GM12878 (cell line): ENCODE measurements at regions not wholly inside any gene's neighbourhood (a gene's known extent, or its start where the extent isn't known, plus 50 kb on each side); places are given as distances from the start of the nearest gene placed in this dataset.

Experiments used
- ATAC-seq: fragments of 200-7000 bp; cut with Tn5 transposase; 3 replicates; pipeline ENCODE4 v1.9.1; 2020; ENCODE audit warnings: mild to moderate bottlenecking, moderate library complexity
- BruUV-seq: library from RNA; stranded (reverse); fragments of 400-500 nt; replicated peaks from 2 replicates; lab custom pipeline; 2021; lab: Mats Ljungman, UMichigan
- CTCF ChIA-PET: fragments of 300-600 bp; sonication (Branson Sonifier 250); formaldehyde crosslinking; extraction: SDS; loops from one replicate; lab custom pipeline; 2021; ENCODE audit warnings: inconsistent platforms; lab: Yijun Ruan, JAX
- POLR2A ChIA-PET: fragments of 350-600 bp; formaldehyde crosslinking; extraction: SDS; loops from one replicate; lab custom pipeline; 2021; ENCODE audit warnings: inconsistent platforms; lab: Charles Lee
- RAD21 ChIA-PET: fragments of 300-600 bp; sonication (Branson Sonifier 250); formaldehyde crosslinking; loops from one replicate; lab custom pipeline; 2023; ENCODE audit warnings: antibody characterized with exemption; ENCODE audit not compliant: unreplicated experiment; lab: Charles Lee
- SMC1A ChIA-PET: fragments of 300-600 bp; sonication (Branson Sonifier 250); formaldehyde crosslinking; loops from one replicate; lab custom pipeline; 2023; ENCODE audit not compliant: unreplicated experiment, uncharacterized antibody; lab: Charles Lee
- DNase-seq: peaks from one replicate; pipeline ENCODE4 v3.0.0-alpha.2; 2011; ENCODE audit warnings: low read depth, low spot score
- FAIRE-seq: peaks from 3 replicates; lab custom pipeline; 2011; peaks lifted over from hg19 to GRCh38; lab: Jason Lieb, UNC
- H2AFZ ChIP-seq: 2 replicates; pipeline ENCODE4 v1.6.0; 2011; ENCODE audit warnings: low read depth, low read length, control low read depth; ENCODE audit not compliant: control insufficient read depth
- H3K27ac ChIP-seq: 2 replicates; pipeline ENCODE4 v1.5.1; 2011; ENCODE audit warnings: control low read depth; ENCODE audit not compliant: control insufficient read depth, insufficient read depth
- H3K27me3 ChIP-seq, 2 experiments: replicated peaks in 1 of 2; 2 replicates each; pipeline versions ENCODE4 v1.6.0 to v1.6.1; 2011; ENCODE audit warnings: low read length in 1 of 2; ENCODE audit not compliant: control insufficient read depth in 2 of 2, insufficient read depth in 2 of 2
- H3K36me3 ChIP-seq, 2 experiments: 2 replicates each; pipeline ENCODE4 v1.5.1; 2011; ENCODE audit warnings: low read length in 1 of 2; ENCODE audit not compliant: control insufficient read depth in 2 of 2, insufficient read depth in 2 of 2
- H3K4me1 ChIP-seq: 2 replicates; pipeline ENCODE4 v1.6.1; 2011; ENCODE audit warnings: mild to moderate bottlenecking, low read length, moderate library complexity, mixed read lengths; ENCODE audit not compliant: control insufficient read depth, insufficient read depth
- H3K4me2 ChIP-seq: 2 replicates; pipeline ENCODE4 v1.6.0; 2011; ENCODE audit warnings: control low read depth; ENCODE audit not compliant: control insufficient read depth, insufficient read depth
- H3K4me3 ChIP-seq: fragments of 200-600 bp; sonication (generic); 2 replicates; pipeline ENCODE4 v1.5.1; 2016
- H3K79me2 ChIP-seq: 2 replicates; pipeline ENCODE4 v1.6.0; 2011; ENCODE audit warnings: low read length; ENCODE audit not compliant: control insufficient read depth, insufficient read depth
- H3K9ac ChIP-seq: 2 replicates; pipeline ENCODE4 v1.8.0; 2011; ENCODE audit warnings: low read length, control low read depth, mixed read lengths; ENCODE audit not compliant: control insufficient read depth, insufficient read depth
- H3K9me3 ChIP-seq: replicated peaks from 3 replicates; pipeline ENCODE4 v1.5.1; 2011; ENCODE audit warnings: mild to moderate bottlenecking, low read length; ENCODE audit not compliant: control insufficient read depth, insufficient read depth
- H4K20me1 ChIP-seq: 2 replicates; pipeline ENCODE4 v1.6.0; 2011; ENCODE audit not compliant: control insufficient read depth, insufficient read depth
- CTCF ChIP-seq, 3 experiments: IDR thresholded peaks in 2 of 3; conservative IDR thresholded peaks in 1 of 3; 2 replicates each; pipeline ENCODE4 v1.5.1; 2011; ENCODE audit warnings: low read depth in 3 of 3, low read length in 3 of 3, mild to moderate bottlenecking in 3 of 3, control low read depth in 2 of 3, moderate library complexity in 2 of 3, inconsistent platforms in 1 of 3, mixed read lengths in 1 of 3; ENCODE audit not compliant: control insufficient read depth in 2 of 3, insufficient read depth in 1 of 3; ENCODE audit errors: extremely low read depth in 1 of 3
- KAT2A ChIP-seq: conservative IDR thresholded peaks from 2 replicates; pipeline ENCODE4 v1.6.1; 2011; ENCODE audit warnings: low read depth, low read length; ENCODE audit not compliant: control insufficient read depth
- KLF5 ChIP-seq: fragments of 450-650 bp; IDR thresholded peaks from 2 replicates; pipeline ENCODE4 v1.6.1; 2014; ENCODE audit warnings: mild to moderate bottlenecking; ENCODE audit not compliant: partially characterized antibody
- PBX3 ChIP-seq: IDR thresholded peaks from 2 replicates; pipeline ENCODE4 v1.6.1; 2011; ENCODE audit warnings: mild to moderate bottlenecking, low read depth, low read length, moderate library complexity; ENCODE audit not compliant: insufficient replicate concordance
- RAD21 ChIP-seq: IDR thresholded peaks from 2 replicates; pipeline ENCODE4 v1.6.1; 2011; ENCODE audit warnings: mild to moderate bottlenecking, low read depth, low read length, moderate library complexity; ENCODE audit not compliant: insufficient read depth
- SIX5 ChIP-seq: IDR thresholded peaks from 2 replicates; pipeline ENCODE4 v1.6.1; 2011; ENCODE audit warnings: mild to moderate bottlenecking, low read depth, low read length, moderate library complexity; ENCODE audit not compliant: severe bottlenecking
- YY1 ChIP-seq: IDR thresholded peaks from 2 replicates; pipeline ENCODE4 v1.6.1; 2011; ENCODE audit warnings: low read depth, mild to moderate bottlenecking, low read length
- ZNF217 ChIP-seq: fragments of 450-650 bp; IDR thresholded peaks from 2 replicates; pipeline ENCODE4 v1.6.1; 2017; ENCODE audit warnings: antibody characterized with exemption, mild to moderate bottlenecking
- WGBS: methylation state at CpG from one replicate; pipeline ENCODE4 v1.1.6; 2016; ENCODE audit warnings: low lambda C conversion rate; ENCODE audit not compliant: insufficient replicate concordance, insufficient coverage; ENCODE audit errors: missing lambda C conversion rate; 5-methylcytosine and 5-hydroxymethylcytosine counted together
- in situ Hi-C: fragments of 300-500 bp; cut with MboI; formaldehyde crosslinking; loops from 9 replicates; pipeline ENCODE4 v1.14.3; 2018; ENCODE audit warnings: mixed read lengths
- intact Hi-C: fragments of 100-400 bp; cut with micrococcal nuclease; formaldehyde crosslinking; loops from one replicate; pipeline ENCODE4 v1.14.2; 2022; ENCODE audit not compliant: unreplicated experiment
- TF ChIP-seq, protein P1 (sequence below): IDR thresholded peaks from 2 replicates; pipeline ENCODE4 v1.6.1; 2011; ENCODE audit warnings: low read depth, mild to moderate bottlenecking, low read length, moderate library complexity, borderline replicate concordance; ENCODE audit errors: extremely low read depth

GRCh38 chr16:9645911-9646310 is 536.3 kb downstream of the GRIN2A start:
- Histone ChIP-seq H3K9ac (no peak overlapping the region), H2AFZ (no peak overlapping the region), H3K4me2 (no peak overlapping the region), H3K27me3 (no peaks in the 10 kb centered on the region), H3K4me3 (no peak overlapping the region), H3K9me3 (no peaks in the 10 kb centered on the region), H4K20me1 (no peaks in the 10 kb centered on the region), H3K27ac (no peak overlapping the region), H3K4me1 (no peaks in the 10 kb centered on the region), H3K36me3 (no peaks in the 10 kb centered on the region), H3K79me2 (no peaks in the 10 kb centered on the region)
- no peak for DNase-seq
- no TSS peak for BruUV-seq
- WGBS, result 43% methylated on average over 3 of the region's 3 CpGs
- TF ChIP-seq RAD21 (peak; percentile 19; the same call in 1 of the 2 replicates), YY1 (no peak), KLF5 (no peak), KAT2A (no peak), PBX3 (no peak), CTCF (IDR thresholded peaks at IDR 0.05 in 2 of 3, conservative IDR thresholded peaks at IDR 0.05 in 1 of 3; ENCODE audit: control insufficient read depth in 2 of 3, extremely low read depth in 1 of 3, insufficient read depth in 1 of 3, low read depth in 3 of 3, low read length in 3 of 3) (peak in 2 of 3 experiments; percentile 4 to 13; a peak in 1 of 6 replicates), ZNF217 (no peak), SIX5 (no peak)
- TF ChIP-seq, protein P1, sequence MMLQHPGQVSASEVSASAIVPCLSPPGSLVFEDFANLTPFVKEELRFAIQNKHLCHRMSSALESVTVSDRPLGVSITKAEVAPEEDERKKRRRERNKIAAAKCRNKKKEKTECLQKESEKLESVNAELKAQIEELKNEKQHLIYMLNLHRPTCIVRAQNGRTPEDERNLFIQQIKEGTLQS, result no peak
- ChIA-PET SMC1A (no interaction called here), POLR2A (no interaction called here), RAD21 (interaction anchor here (0.5 to 0.6 kb wide), 3 partner anchors 80 to 535 kb away, joined by 3 read pairs; no protein-coding TSS in a partner anchor), CTCF (interaction anchor here (1.2 to 7.9 kb wide), 3 partner anchors 8 to 535 kb away, joined by 4 to 80 read pairs (median 7); partner anchors contain the start of gene GRIN2A)
- in situ Hi-C loops (loop anchor here (5.0 kb wide), 1 partner anchor 536 kb away; the partner anchor contains the start of gene GRIN2A), intact Hi-C loops (no loop called here)
- 0 out of 3 replicates have a peak, but pooled peaks have one; percentile 44 for ATAC-seq
- FAIRE-seq, result no peak
